GM19467 (cell line): ENCODE measurements at regions not wholly inside any gene's neighbourhood (a gene's known extent, or its start where the extent isn't known, plus 50 kb on each side); places are given as distances from the start of the nearest gene placed in this dataset.
"Not testable (repeated sequence)": the region's sequence is repeated elsewhere in the genome, so short reads cannot be mapped to it uniquely, and the experiment has no call there.

Experiments used
- ATAC-seq: cut with Tn5 transposase; IDR thresholded peaks from one replicate; pipeline ENCODE4 v1.9.1; 2021; ENCODE audit warnings: mild to moderate bottlenecking, moderate library complexity; ENCODE audit not compliant: unreplicated experiment

DNA sequence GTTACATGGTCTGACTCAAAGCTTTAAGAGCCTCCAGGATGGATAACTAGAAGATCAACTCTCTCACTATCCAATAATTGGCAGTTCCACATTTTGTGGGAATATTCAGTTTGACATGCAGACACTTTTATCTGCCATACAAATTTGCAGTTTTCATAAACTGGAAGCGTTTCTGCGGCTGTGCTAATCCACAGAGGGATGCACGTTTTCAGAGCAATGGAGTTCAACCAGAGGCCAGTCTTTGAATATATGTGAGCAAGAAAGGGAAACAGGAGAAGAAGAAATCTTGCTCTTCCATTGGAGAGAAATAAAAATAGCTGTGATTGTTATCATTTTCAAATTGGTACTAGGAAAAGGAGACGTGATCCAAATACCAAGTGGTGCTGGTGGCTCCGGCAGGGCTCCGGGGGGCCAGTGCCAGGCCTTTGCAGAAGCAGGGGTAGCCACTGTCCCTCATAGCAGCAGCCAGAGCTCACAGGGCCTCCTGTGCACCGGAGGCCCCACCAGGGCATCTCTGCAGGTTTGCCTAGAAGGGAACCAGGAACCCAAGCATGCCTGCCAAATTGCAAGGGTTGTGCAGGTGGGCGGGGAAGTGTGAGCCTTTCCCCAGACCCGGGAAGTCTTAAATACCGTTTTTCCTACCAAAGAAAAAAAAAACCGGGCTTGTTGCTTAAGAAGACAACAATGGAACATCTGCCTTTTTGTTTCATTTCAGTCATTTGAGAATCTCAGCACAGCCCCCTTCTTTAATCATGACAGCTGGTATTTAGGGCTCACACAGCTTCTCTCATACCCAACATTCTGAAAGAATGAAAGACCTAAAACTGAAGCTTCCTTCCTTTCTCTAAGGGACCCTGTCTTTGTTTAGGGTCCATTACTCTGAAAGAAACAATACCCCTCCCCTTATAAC is 791.1 kb upstream of the SOX11 start:
- ATAC-seq: no peak

DNA sequence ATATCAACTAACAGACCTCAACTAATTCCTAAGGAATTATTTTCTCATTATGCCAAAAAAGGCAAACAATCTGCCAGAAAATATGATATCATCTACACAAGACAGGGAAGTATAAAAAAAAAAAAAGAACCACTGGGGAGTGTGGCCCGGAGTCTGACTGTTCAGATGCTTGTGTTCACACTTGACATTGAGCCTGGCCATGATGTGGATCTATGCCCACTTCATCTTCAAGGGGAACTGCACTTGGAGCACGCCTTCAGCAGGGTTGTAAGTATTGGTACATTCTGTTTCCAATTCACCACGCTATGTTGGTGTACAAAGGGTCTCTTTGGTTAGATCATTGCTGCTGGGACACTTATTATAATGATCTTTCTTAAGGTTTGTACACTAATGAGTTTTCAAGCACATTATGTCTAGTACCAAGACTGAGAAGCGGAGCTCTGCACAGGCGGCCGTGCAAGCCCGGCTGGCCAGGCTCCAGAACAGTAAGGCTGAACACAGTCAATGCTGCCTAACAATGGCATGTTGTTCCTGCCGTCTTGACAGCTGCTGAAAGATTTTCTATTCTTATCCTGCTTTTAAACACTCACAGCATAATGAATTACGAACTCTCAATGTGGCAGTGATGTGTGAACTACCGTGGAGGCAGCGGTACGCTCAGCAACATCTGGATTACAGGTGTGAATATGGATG is 788.4 kb upstream of the SOX11 start:
- ATAC-seq: no peak

DNA sequence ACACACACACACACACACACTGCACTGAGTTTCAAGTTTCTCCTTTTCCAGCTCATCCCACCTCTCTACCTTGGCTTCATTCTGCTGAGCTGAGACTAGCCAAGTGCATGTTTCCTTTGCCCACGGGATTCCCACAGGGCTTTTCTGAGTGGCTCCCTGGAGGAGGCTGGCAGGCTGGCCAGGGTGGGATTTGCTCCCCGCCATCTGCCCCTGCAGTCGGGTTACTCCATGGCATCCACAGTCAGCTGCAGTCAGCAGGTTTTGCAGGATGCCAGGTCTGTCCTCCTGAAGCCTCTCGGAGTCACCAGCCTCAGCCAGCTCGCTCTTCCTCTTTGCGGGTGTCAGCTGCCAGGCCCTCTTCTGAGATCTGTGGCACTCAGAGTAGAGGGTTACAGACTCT is 783.7 kb upstream of the SOX11 start:
- ATAC-seq: no peak

DNA sequence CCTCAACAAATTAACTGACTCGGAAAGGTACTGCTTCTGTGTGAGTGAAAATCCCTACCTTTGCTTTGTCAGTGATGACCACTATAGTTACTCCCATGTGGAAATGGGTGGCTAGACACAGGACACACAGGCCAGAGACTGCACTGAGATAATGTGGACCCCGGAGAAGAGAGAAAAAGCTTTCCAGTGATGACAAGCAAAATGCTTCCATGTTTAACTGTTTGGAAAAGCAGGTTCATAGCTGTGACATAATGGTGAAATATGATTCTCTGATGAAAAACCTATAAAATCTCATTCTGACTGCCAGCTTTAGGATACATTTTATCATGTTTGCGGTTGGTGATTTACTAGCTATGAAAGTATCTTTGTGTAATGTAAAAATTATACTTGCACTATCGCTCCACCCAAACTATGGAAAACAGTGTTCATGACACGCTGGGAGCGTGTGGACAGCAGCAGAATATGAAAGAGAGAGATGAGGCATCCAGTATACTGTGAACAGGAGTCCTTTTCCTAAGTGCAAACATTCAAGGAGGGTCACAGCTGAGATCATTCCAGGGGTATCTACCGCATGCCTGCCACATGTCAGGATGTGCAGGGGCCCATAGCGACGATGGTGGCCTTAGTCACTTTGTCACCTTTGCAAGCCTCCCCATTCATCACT is 782.7 kb upstream of the SOX11 start:
- ATAC-seq: no peak

DNA sequence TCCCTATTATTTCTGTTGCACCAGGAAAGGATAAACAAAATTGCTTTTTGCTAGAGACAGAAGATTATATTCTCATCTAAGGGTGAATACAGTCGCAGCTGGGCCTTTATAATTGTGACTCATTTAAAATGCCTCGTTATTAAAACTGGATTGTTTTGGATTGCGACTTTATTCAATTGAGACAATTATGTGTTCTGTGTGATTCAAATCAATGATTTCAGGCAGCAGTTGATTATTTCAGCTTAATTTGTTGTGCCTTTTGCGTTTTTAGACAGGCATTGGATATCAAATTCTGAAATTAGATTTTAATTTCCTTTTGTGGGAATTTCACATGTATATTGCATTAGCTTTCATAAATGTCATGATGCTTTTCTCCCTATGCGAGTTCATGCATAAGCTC is 778.1 kb upstream of the SOX11 start:
- no peak for ATAC-seq

DNA sequence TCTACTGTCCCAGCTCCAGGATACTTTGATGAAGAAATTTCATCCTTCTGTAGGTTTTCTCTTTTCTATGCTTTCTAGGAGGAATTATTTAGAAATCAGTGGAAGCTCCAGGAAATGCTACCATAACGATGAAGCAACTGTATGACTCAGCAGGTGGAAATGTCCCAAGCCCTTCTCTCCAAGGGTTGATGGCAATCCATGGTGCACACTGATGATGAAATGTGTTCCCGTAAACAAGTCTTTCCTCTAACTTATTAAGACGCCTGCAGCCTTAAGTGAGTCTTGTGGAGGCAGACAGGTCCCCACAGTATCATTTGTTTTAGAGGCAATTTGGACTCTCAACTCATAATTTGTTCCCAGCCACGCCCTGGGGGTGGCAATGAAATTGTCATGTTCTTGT is 777.6 kb upstream of the SOX11 start:
- no peak for ATAC-seq

DNA sequence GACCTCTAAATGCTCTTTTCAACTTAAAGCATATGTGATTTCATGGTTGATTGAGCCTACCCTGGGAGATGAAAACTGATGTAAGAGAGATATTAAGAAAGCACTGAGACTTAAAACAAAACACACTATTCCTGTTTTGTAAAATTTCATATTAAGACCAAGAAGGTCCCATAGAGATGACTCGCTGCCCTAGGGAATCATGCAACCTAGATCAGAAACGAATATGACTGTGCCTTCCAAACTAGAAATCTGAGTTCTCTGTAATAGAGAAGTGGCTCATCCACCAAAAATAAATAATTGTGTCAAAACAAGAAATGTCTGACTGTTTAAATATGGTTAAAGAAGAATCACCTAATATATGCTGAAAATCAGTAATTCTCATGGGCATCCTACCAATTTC is 776.8 kb upstream of the SOX11 start:
- ATAC-seq: no peak

DNA sequence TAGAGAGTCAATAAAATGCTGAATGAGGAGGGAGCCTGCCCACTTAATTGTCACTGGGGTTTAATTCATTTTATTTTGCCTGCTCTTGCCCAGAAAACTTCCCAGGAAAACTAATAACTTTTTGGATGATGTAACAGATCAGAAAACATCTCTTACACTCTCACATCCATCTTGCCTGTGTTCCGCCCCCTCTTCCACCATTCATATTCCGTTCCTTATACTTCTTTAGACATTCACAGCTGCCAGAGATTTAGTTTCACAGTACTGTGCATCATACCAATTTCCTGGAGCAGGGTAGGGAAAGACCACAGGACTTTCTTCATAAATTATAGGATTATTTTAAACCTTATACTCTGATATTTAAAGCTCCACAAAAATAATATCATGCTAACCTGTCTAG is 776.1 kb upstream of the SOX11 start:
- ATAC-seq: no peak

DNA sequence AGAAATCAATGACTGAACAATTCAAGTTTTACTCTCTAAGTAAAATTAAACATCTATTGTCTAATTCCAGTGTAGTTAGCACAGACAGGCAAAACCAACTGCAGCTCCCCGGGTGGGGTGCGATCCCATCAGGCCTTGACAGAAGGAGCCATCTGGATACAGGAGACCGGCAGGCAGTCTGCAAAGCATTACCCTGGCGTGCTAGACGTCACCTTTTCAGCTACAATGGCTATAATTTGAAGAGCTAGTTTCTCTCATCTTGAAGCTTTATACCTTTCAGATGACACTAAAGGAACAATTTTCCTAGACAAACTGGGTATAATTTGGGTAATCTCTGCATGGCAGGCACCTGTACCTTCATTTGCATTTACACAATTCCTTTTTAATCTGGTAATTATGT is 761.5 kb upstream of the SOX11 start:
- no peak for ATAC-seq

DNA sequence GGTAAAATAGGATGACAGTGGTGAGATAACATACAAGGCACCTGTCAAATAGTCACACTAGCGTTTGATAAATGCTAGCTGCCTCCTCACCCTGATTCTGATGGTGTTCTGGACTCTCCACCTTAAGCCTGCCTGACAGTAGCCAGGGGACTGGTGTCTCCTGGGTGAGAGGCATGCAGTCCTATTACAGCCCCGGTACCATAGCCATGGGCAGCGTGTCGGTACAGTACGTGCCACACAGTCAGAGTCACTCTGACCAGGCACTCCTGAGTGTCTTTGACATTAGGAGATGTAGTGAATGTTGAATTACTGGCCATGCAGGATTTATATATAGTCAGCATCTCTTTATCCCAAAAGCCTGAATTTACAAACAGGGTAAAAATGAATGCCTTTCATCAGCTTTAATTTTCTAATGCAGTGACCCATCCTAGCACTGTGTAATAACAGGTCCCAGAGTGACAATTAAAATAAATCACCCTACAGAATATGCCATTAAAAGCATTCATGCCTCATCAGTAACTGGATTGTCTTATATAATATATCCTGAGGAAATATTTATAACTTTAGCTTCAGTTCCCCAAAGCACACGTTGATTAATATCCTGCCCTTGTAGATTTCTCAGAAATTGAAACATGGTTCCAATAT is 760.3 kb upstream of the SOX11 start:
- ATAC-seq: no peak

DNA sequence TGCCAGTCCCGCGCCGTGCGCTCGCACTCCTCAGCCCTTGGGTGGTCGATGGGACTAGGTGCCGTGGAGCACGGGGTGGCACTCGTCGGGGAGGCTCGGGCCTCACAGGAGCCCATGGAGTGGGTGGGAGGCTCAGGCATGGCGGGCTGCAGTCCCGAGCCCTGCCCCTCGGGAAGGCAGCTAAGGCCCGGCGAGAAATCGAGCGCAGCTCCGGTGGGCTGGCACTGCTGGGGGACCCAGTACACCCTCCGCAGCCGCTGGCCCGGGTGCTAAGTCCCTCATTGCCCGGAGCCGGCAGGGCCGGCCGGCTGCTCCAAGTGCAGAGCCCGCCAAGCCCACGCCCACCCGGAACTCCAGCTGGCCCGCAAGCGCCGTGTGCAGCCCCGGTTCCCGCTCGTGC is 756.9 kb upstream of the SOX11 start:
- not testable (repeated sequence) for ATAC-seq

DNA sequence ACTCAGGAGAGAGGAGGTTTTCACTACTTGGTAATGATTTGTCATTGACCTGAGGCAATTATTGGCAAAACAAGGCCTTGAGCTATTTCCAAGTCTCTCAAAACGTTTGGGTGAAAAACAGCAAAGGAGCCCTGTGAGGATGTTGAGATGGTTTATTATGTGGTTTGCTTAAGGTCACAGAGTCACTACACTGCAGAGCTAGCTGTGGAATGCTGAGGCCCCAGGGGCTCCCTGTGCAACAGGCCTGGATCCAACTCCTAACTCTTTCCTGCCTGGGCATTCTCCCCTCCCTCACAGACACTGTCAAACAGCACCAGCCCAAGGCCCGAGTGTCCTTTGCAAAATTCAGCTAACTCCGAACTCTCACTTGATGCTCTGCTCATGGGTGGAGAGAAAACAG is 754.6 kb upstream of the SOX11 start:
- ATAC-seq: no peak

DNA sequence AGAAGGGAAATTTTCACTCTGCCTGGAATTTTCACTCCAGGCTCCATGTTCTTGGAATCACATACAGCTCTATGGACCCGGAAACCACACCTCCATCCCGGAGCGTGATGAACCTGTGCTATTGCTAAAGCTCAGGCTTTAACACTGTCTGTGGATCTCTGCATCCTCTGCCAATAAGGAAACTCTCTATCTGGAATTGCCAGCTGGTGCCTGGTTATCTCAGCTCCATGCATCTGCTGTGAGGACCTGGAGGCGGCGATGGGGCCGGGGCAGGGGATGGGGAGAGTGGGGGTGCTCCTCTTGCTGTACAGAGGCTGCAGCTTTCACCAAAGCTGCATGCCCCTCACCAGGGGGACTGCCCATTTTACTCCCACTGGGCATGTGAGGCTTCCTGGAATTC is 754.0 kb upstream of the SOX11 start:
- ATAC-seq: no peak

DNA sequence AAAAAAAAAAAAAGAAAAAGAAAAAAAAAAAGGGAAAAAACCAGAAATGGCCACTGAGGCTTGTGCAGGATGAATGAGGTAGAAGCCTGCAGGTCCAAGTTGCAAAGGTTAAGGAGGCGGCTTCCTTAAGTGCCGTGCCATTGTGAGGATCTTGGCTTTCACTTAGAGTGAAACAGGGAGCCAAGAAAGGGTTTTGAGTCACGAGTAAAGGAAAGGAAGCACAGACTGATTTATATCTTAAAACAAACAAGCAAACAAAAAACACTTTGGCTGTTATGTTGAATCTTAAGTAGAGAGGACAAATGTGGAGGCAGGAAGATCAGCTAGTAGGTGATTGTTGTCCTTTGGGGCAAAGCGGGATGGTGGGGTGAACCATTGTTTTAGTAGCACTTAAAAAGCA is 749.7 kb upstream of the SOX11 start:
- no peak for ATAC-seq

DNA sequence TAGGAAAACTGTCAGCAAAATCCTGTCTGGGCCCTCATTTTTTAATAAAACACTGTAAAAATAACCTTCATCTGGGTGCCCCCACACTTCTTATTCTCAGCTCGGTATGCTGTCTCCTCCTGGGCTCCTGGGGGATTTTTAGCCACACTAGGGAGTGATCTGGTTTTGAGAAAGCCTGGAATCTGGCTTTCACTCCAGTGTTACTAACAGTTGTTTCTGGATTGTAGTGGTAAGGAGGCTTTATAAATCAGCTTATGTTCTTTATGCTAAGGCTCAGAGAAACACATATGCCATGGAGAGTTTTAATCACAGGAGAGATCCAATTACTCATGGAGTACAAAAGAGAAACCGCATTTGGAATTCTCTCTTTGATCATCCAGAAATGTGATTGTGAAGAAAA is 744.3 kb upstream of the SOX11 start:
- ATAC-seq: no peak

DNA sequence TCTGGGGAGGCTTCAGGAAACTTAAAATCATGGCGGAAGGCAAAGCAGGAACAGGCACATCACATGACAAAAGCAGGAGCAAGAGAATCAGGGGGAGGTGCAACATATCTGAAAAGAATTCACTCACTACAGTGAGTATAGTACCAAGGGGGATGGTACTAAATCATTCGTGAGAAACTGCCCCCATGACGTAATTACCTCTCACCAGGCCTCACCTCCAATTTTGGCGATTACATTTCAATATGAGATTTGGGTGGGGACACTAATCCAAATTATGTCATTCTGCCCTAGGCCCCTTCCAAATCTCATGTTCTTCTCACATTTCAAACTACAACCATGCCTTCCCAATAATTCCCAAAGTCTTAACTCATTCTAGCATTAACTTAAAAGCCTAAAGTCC is 740.8 kb upstream of the SOX11 start:
- ATAC-seq: no peak

DNA sequence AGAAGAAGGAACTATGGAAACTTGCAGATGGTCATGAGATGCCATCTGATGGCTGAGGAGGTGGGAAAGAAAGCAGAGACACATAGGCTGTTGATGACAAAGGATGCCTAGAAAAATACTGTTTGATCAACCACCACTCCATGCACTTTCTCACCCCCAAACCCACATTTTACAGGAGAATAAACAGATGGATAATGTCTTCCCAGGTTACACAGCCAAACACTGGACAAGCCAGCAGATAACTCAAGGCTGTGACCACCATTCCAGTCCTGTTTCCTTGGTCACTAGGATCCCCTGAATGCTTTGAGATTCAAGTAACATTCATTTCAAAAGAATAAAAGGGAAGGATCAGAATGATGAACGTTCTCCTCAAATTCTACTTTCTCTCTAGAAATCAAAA is 733.0 kb upstream of the SOX11 start:
- no peak for ATAC-seq

DNA sequence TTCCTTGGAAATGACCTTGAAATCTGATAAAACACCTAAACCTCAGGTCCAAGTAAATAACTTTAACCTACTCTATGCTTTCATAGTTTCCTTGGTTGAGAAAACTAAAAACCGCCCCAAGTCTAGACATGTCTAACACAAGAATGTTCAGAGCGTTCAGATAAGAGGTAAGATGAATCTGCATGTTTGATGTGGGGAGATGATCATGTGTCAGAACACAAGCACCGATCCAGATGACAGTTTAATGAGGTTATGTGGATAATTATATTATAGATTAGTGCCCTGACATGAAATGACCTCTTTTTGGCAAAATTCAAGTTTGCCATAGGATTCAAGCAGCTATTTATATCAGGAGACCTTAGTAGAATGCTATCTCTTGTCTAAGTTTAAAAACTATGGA is 729.8 kb upstream of the SOX11 start:
- ATAC-seq: no peak

DNA sequence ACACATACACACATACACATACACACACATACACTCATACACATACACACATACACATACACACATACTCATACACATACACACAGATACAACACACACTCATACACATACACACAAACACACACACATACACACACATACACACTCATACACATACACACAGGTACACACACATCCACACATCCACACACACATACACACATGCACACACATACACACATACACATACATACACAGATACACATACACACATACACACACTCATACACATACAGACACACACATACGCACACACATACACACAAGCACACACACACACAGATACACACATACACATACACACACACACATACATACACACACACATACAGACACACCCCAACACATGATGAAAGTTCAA is 729.1 kb upstream of the SOX11 start:
- no peak for ATAC-seq

DNA sequence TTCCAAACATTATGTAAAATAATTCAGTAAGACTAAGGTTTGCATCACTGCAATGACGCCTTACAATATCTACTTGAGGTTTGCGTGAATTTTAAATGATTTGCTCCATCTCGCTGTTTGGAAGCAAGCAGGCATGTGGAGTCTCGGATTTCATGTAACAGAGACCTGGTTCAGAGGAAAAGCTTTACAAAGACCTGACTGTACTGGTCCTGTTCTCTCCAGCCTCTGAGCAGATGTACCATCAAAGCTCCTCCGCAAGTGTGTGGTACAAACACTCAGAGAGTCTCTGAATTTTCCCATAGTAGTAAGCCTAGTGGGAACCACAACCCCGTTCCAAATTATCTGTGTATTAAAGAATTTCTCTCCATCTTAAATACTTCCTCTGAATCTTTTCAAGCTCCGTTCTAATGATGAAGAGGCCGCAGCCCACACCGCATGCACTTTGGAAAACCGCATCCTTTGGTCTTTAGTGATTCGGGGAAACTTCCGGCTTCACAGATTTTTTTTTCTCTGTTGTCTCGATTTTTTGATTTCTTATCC is 728.1 kb upstream of the SOX11 start:
- no peak for ATAC-seq

DNA sequence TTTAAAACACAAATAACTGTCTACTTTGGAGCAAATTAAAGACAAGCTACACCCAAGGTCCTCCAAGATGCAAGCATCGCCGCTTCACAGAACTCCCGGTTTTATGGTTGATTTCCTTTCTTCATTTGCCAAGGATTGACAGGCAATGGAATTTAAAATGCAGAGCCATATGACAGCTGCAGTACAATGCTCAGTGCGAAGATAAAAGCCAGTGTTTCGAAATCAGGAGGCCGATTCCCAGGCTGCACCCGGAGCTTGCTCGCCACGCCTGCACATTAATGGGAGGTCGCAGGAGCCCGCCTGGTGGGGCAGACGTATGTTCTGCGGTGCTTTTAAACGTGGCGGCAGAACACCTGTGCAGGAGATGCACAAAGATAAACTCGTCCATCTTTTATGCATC is 727.6 kb upstream of the SOX11 start:
- no peak for ATAC-seq
